Endothelial cell of umbilical vein (primary cell): ENCODE measurements at regions not wholly inside any gene's neighbourhood (a gene's known extent, or its start where the extent isn't known, plus 50 kb on each side); places are given as distances from the start of the nearest gene placed in this dataset.

Experiments used
- BruUV-seq: library from RNA; stranded (reverse); fragments of 400-500 nt; replicated peaks from 2 replicates; lab custom pipeline; 2021; lab: Mats Ljungman, UMichigan
- CTCF ChIA-PET: fragments of 300-600, 350-600 bp; sonication (Branson Sonifier 250); formaldehyde crosslinking; loops from one replicate; lab custom pipeline; 2021; ENCODE audit warnings: antibody characterized with exemption, inconsistent platforms; lab: Charles Lee
- POLR2A ChIA-PET: fragments of 300-600, 350-600 bp; sonication (Branson Sonifier 250); formaldehyde crosslinking; loops from one replicate; lab custom pipeline; 2021; ENCODE audit warnings: antibody characterized with exemption, inconsistent platforms; lab: Charles Lee
- DNase-seq: peaks from one replicate; pipeline ENCODE4 v3.0.0-alpha.2; 2011; ENCODE audit warnings: low read depth, low spot score
- FAIRE-seq: peaks from 2 replicates; lab custom pipeline; 2011; peaks lifted over from hg19 to GRCh38; lab: Jason Lieb, UNC
- H2AFZ ChIP-seq: 2 replicates; pipeline ENCODE4 v1.6.0; 2012; ENCODE audit warnings: low read depth, low read length, control low read depth, inconsistent platforms
- H3K27ac ChIP-seq: 2 replicates; pipeline ENCODE4 v1.5.1; 2011; ENCODE audit warnings: low read depth, mild to moderate bottlenecking, control low read depth, low read length, moderate library complexity; ENCODE audit not compliant: insufficient read depth
- H3K27me3 ChIP-seq, 2 experiments: 2 replicates each; pipeline versions ENCODE4 v1.6.0 to v1.6.1; 2011; ENCODE audit warnings: low read length in 2 of 2, mixed read lengths in 1 of 2; ENCODE audit not compliant: control insufficient read depth in 2 of 2, insufficient read depth in 2 of 2
- H3K36me3 ChIP-seq, 2 experiments: 2 replicates in 1 of 2; 3 replicates in 1 of 2; pipeline ENCODE4 v1.5.1; 2011; ENCODE audit warnings: low read length in 2 of 2, mild to moderate bottlenecking in 1 of 2, moderate library complexity in 1 of 2; ENCODE audit not compliant: control insufficient read depth in 2 of 2, insufficient read depth in 2 of 2; ENCODE audit errors: extremely low read depth in 1 of 2
- H3K4me1 ChIP-seq: 3 replicates; pipeline ENCODE4 v1.5.1; 2011; ENCODE audit warnings: mild to moderate bottlenecking, low read length; ENCODE audit not compliant: control insufficient read depth, insufficient read depth; ENCODE audit errors: extremely low read depth
- H3K4me2 ChIP-seq: 2 replicates; pipeline ENCODE4 v1.6.1; 2011; ENCODE audit warnings: low read length, control low read depth, mixed read lengths; ENCODE audit not compliant: insufficient read depth
- H3K4me3 ChIP-seq, 3 experiments: fragments of 200-600 bp in 1 of 3; sonication (generic), shearing (Covaris generic) in 1 of 3; replicated peaks in 1 of 3; 2 replicates each; pipeline ENCODE4 v1.5.1; 2011 to 2016; ENCODE audit warnings: control low read depth in 3 of 3, low read length in 3 of 3, mild to moderate bottlenecking in 2 of 3, inconsistent platforms in 1 of 3, low read depth in 1 of 3, moderate library complexity in 1 of 3; ENCODE audit not compliant: insufficient read depth in 1 of 3
- H3K79me2 ChIP-seq: 2 replicates; pipeline ENCODE4 v1.6.0; 2012; ENCODE audit warnings: low read length, inconsistent platforms; ENCODE audit not compliant: control insufficient read depth, insufficient read depth
- H3K9ac ChIP-seq: replicated peaks from 2 replicates; pipeline ENCODE3; 2011; ENCODE audit warnings: low read length, control low read depth; ENCODE audit not compliant: insufficient read depth; ENCODE audit errors: extremely low read depth
- H3K9me1 ChIP-seq: replicated peaks from 3 replicates; pipeline ENCODE4 v1.6.0; 2011; ENCODE audit warnings: mild to moderate bottlenecking, low read length; ENCODE audit not compliant: control insufficient read depth, insufficient read depth; ENCODE audit errors: extremely low read depth
- H3K9me3 ChIP-seq: replicated peaks from 2 replicates; pipeline ENCODE4 v1.5.1; 2012; ENCODE audit warnings: low read length, inconsistent platforms; ENCODE audit not compliant: control insufficient read depth, insufficient read depth
- H4K20me1 ChIP-seq: replicated peaks from 2 replicates; pipeline ENCODE3; 2011; ENCODE audit warnings: mild to moderate bottlenecking, low read length; ENCODE audit not compliant: control insufficient read depth, insufficient read depth; ENCODE audit errors: extremely low read depth
- EZH2 ChIP-seq: IDR thresholded peaks from 2 replicates; pipeline ENCODE4 v1.6.1; 2012; ENCODE audit warnings: borderline replicate concordance, low read depth, mild to moderate bottlenecking, moderate library complexity, low read length, inconsistent platforms; ENCODE audit not compliant: severe bottlenecking
- FOS ChIP-seq: IDR thresholded peaks from 2 replicates; pipeline ENCODE4 v1.6.1; 2011; ENCODE audit warnings: mild to moderate bottlenecking, low read length, moderate library complexity, borderline replicate concordance; ENCODE audit not compliant: insufficient read depth
- GATA2 ChIP-seq: IDR thresholded peaks from 2 replicates; pipeline ENCODE4 v1.7.0; 2011; ENCODE audit warnings: low read depth, mild to moderate bottlenecking, moderate library complexity, mixed read lengths, low read length; ENCODE audit not compliant: insufficient read length, insufficient read depth
- JUN ChIP-seq: IDR thresholded peaks from 2 replicates; pipeline ENCODE4 v1.6.1; 2011; ENCODE audit warnings: borderline replicate concordance, low read depth; ENCODE audit not compliant: insufficient read length, insufficient read depth
- MYC ChIP-seq: IDR thresholded peaks from one replicate; pipeline ENCODE4 v1.6.1; 2011; ENCODE audit warnings: mild to moderate bottlenecking, low read depth, low read length
- POLR2A ChIP-seq: IDR thresholded peaks from 2 replicates; pipeline ENCODE4 v1.6.1; 2012; ENCODE audit warnings: low read depth, mild to moderate bottlenecking, control low read depth, low read length
- POLR2AphosphoS5 ChIP-seq: IDR thresholded peaks from 2 replicates; pipeline ENCODE4 v1.6.1; 2012; ENCODE audit warnings: low read depth, mild to moderate bottlenecking, control low read depth, low read length, moderate library complexity; ENCODE audit not compliant: insufficient read depth
- dilution Hi-C: fragments of 300-500 bp; cut with MboI; formaldehyde crosslinking; loops from one replicate; pipeline ENCODE4 v1.15.0; 2019; ENCODE audit warnings: low sequenced_read_pairs; ENCODE audit not compliant: extremely low pct_ligation_motif_present
- intact Hi-C: fragments of 100-400 bp; cut with micrococcal nuclease; formaldehyde crosslinking; loops from one replicate; pipeline ENCODE4 v1.10.0; 2022
- TF ChIP-seq, protein P1 (sequence below): IDR thresholded peaks from 2 replicates; pipeline ENCODE4 v1.6.1; 2011; ENCODE audit not compliant: insufficient read depth, insufficient read length
- TF ChIP-seq, protein P2 (sequence below), 2 donors: IDR thresholded peaks; 1 replicate in 1 of 2; 2 replicates in 1 of 2; pipeline ENCODE4 v1.5.1; 2011; ENCODE audit warnings: low read length in 2 of 2, mild to moderate bottlenecking in 2 of 2, moderate library complexity in 2 of 2, control low read depth in 1 of 2, inconsistent platforms in 1 of 2, low read depth in 1 of 2; ENCODE audit not compliant: insufficient read depth in 1 of 2; ENCODE audit errors: extremely low read depth in 1 of 2

DNA sequence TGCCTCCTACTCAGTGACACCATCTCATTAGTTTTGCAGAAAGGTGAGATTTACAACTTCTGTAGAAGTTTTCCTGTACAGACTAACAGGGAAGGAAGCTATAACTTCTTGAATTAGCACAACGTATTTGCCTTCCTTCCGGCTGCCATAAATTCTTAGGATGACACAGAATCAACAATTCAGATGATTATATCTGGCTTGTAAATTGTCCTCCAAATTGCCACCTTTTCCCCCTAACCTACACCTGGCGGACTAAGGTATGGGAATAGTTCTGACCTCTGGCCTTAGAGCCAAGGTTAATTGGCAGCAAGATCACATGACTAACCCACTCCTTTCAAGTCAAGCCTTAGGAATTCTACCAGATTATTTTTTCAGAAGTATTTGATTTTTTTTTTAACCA lies 284.3 kb downstream of the LMO4 start:
- H3K9me3 ChIP-seq = no peaks in the 10 kb centered on the region
- TF ChIP-seq, protein P1, sequence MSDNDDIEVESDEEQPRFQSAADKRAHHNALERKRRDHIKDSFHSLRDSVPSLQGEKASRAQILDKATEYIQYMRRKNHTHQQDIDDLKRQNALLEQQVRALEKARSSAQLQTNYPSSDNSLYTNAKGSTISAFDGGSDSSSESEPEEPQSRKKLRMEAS = no peak
- TF ChIP-seq EZH2 (no peak), FOS (no peak), GATA2 (no peak), POLR2AphosphoS5 (no peak), JUN (no peak), POLR2A (no peak), MYC (no peak)
- TF ChIP-seq, protein P2, sequence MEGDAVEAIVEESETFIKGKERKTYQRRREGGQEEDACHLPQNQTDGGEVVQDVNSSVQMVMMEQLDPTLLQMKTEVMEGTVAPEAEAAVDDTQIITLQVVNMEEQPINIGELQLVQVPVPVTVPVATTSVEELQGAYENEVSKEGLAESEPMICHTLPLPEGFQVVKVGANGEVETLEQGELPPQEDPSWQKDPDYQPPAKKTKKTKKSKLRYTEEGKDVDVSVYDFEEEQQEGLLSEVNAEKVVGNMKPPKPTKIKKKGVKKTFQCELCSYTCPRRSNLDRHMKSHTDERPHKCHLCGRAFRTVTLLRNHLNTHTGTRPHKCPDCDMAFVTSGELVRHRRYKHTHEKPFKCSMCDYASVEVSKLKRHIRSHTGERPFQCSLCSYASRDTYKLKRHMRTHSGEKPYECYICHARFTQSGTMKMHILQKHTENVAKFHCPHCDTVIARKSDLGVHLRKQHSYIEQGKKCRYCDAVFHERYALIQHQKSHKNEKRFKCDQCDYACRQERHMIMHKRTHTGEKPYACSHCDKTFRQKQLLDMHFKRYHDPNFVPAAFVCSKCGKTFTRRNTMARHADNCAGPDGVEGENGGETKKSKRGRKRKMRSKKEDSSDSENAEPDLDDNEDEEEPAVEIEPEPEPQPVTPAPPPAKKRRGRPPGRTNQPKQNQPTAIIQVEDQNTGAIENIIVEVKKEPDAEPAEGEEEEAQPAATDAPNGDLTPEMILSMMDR (IDR thresholded peaks at IDR 0.05; ENCODE audit: extremely low read depth in 1 of 2, insufficient read depth in 1 of 2, low read depth in 1 of 2, low read length in 2 of 2) = no peak
- H3K27ac ChIP-seq = no peak overlapping the region
- no peak overlapping the region for H3K4me2 ChIP-seq
- no peaks in the 10 kb centered on the region for H3K27me3 ChIP-seq
- no peaks in the 10 kb centered on the region for H3K36me3 ChIP-seq
- H3K9me1 ChIP-seq = no peaks in the 10 kb centered on the region
- H4K20me1 ChIP-seq = no peaks in the 10 kb centered on the region
- FAIRE-seq (no peak), DNase-seq (no peak)
- no TSS peak for BruUV-seq
- CTCF ChIA-PET = no interaction called here
- H3K4me3 ChIP-seq = no peak overlapping the region
- H3K4me1 ChIP-seq = no peaks in the 10 kb centered on the region
- no peaks in the 10 kb centered on the region for H3K79me2 ChIP-seq
- POLR2A ChIA-PET = no interaction called here
- intact Hi-C loops = no loop called here
- H3K9ac ChIP-seq = no peak overlapping the region
- H2AFZ ChIP-seq = no peak overlapping the region
- dilution Hi-C loops = no loop called here
